ENCODE measurements at regions not wholly inside any gene's neighbourhood (a gene's known extent, or its start where the extent isn't known, plus 50 kb on each side); places are given as distances from the start of the nearest gene placed in this dataset.
A peak's percentile ranks its signal among the peaks of the same experiment; 100 is the strongest.
"Not testable (repeated sequence)": the region's sequence is repeated elsewhere in the genome, so short reads cannot be mapped to it uniquely, and the experiment has no call there.

GRCh38 chr18:33853187-33853586, 275.2 kb downstream of the ASXL3 start:
- DNase-seq = no peak

GRCh38 chr18:33851546-33852078, 273.6 kb downstream of the ASXL3 start:
- no peak for DNase-seq

- no peak for DNase-seq
Observed at GRCh38 chr18:33849731-33850130, 271.7 kb downstream of the ASXL3 start.

- no peak for DNase-seq
Observed at GRCh38 chr18:33844232-33844631, 266.2 kb downstream of the ASXL3 start.

- no peak for DNase-seq
Observed at GRCh38 chr18:33841221-33841967, 263.4 kb downstream of the ASXL3 start.

GRCh38 chr18:33840212-33840593, 262.2 kb downstream of the ASXL3 start:
- DNase-seq = no peak

- DNase-seq = peak; percentile 85
Observed at GRCh38 chr18:33839452-33840211, 261.6 kb downstream of the ASXL3 start.

- no peak for DNase-seq
Observed at GRCh38 chr18:33838054-33838453, 260.0 kb downstream of the ASXL3 start.

GRCh38 chr18:33837191-33837590, 259.2 kb downstream of the ASXL3 start:
- DNase-seq = peak; percentile 66

- peak; percentile 54 for DNase-seq
Observed at GRCh38 chr18:33836564-33836963, 258.5 kb downstream of the ASXL3 start.

- no peak for DNase-seq
Observed at GRCh38 chr18:33835419-33835818, 257.4 kb downstream of the ASXL3 start.

- peak; percentile 22 for DNase-seq
Observed at GRCh38 chr18:33833842-33834241, 255.8 kb downstream of the ASXL3 start.

GRCh38 chr18:33831424-33831823, 253.4 kb downstream of the ASXL3 start:
- no peak for DNase-seq

- DNase-seq = no peak
Observed at GRCh38 chr18:33830213-33830612, 252.2 kb downstream of the ASXL3 start.

GRCh38 chr18:33828949-33829348, 250.9 kb downstream of the ASXL3 start:
- no peak for DNase-seq

GRCh38 chr18:33826151-33826550, 248.1 kb downstream of the ASXL3 start:
- peak; percentile 47 for DNase-seq

- DNase-seq = no peak
Observed at GRCh38 chr18:33821503-33821902, 243.5 kb downstream of the ASXL3 start.

- DNase-seq = no peak
Observed at GRCh38 chr18:33820517-33821371, 242.7 kb downstream of the ASXL3 start.

GRCh38 chr18:33819692-33820343, 241.8 kb downstream of the ASXL3 start:
- DNase-seq = not testable (repeated sequence)

- no peak for DNase-seq
Observed at GRCh38 chr18:33818145-33818544, 240.1 kb downstream of the ASXL3 start.

- no peak for DNase-seq
Observed at GRCh38 chr18:33817096-33817495, 239.1 kb downstream of the ASXL3 start.

- DNase-seq = no peak
Observed at GRCh38 chr18:33814546-33814945, 236.5 kb downstream of the ASXL3 start.

GRCh38 chr18:33812186-33812585, 234.2 kb downstream of the ASXL3 start:
- DNase-seq = no peak
